ENCODE measurements at regions not wholly inside any gene's neighbourhood (a gene's known extent, or its start where the extent isn't known, plus 50 kb on each side); places are given as distances from the start of the nearest gene placed in this dataset.

DNA sequence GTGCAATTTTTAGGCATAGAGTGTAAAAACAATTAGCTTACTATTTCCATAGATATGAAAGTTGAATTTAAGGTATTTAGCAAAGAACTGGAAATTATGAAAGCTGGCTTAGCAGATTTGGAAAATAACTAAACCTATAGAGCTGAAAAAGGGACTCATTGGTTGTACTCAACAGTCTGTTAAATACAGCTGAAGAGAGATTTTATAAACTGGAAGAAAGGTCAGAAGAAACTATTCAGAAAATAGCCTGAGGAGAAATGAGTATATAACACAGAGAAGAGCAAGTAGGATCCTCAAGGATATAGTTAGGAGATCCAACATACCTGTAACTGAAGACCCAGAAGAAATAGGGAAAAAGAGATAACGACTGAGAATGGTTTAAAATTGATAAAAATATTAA is 97.6 kb upstream of the SLIT3 start:
- no peak for DNase-seq
- H3K27me3 ChIP-seq (replicated peaks) = no peaks in the 10 kb centered on the region
- H3K36me3 ChIP-seq (replicated peaks) = no peaks in the 10 kb centered on the region
- H3K4me3 ChIP-seq (ENCODE audit: low read depth, low read length) = no peak overlapping the region
- no peak overlapping the region for H3K27ac ChIP-seq
- TF ChIP-seq, protein P1, sequence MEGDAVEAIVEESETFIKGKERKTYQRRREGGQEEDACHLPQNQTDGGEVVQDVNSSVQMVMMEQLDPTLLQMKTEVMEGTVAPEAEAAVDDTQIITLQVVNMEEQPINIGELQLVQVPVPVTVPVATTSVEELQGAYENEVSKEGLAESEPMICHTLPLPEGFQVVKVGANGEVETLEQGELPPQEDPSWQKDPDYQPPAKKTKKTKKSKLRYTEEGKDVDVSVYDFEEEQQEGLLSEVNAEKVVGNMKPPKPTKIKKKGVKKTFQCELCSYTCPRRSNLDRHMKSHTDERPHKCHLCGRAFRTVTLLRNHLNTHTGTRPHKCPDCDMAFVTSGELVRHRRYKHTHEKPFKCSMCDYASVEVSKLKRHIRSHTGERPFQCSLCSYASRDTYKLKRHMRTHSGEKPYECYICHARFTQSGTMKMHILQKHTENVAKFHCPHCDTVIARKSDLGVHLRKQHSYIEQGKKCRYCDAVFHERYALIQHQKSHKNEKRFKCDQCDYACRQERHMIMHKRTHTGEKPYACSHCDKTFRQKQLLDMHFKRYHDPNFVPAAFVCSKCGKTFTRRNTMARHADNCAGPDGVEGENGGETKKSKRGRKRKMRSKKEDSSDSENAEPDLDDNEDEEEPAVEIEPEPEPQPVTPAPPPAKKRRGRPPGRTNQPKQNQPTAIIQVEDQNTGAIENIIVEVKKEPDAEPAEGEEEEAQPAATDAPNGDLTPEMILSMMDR (IDR thresholded peaks at IDR 0.05; ENCODE audit: low read depth, low read length, missing control alignments) = no peak
- in situ Hi-C loops (cut with HindIII; ENCODE audit: low pct_ligation_motif_present, low sequenced_read_pairs) = no loop called here

DNA sequence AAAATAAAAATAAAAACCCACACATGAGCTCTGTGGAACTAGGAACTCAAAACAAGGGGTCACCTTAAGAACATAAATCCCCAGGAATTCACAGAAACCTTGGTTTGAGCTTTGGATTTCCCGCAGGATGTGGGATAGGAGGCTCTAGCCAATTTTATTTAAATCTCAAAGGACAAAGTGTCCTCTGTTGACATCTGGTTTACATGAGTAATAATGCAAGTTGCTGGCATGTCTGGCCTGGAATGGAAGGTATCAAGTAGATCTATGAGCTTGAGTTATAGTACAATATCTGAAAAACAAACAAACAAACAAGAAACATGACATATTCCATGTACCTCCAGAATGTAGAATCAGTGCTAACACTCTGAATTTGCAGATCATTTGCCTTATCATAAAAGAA is 94.2 kb upstream of the SLIT3 start:
- in situ Hi-C loops (cut with HindIII; ENCODE audit: low pct_ligation_motif_present, low sequenced_read_pairs) = no loop called here
- no peak overlapping the region for H3K4me3 ChIP-seq (ENCODE audit: low read depth, low read length)
- TF ChIP-seq, protein P1 (IDR thresholded peaks at IDR 0.05; ENCODE audit: low read depth, low read length, missing control alignments) = no peak
- H3K36me3 ChIP-seq (replicated peaks) = no peaks in the 10 kb centered on the region
- no peak overlapping the region for H3K27ac ChIP-seq
- no peaks in the 10 kb centered on the region for H3K27me3 ChIP-seq (replicated peaks)
- DNase-seq = no peak

DNA sequence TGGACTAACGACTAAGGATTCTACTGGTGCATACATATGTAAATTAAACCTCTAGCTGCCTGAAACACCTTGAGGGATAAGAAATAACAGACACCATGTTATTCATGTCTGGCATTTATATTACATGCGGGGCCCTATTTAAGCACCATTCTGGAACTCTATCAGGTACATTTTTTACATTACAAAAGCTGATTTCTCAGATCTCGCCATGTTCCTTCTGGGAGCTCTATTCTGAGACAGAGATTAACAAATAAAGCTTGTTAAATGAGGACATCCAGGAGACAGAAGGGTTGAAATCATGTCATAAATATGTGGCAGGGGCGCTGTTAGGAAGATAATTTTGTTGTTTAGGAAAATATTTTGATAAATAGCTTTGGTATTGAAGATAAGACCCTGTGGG is 93.4 kb upstream of the SLIT3 start:
- in situ Hi-C loops (cut with HindIII; ENCODE audit: low pct_ligation_motif_present, low sequenced_read_pairs) = no loop called here

GRCh38 chr5:169393907-169394306 is 93.0 kb upstream of the SLIT3 start:
- no peak for DNase-seq
- TF ChIP-seq, protein P1 (IDR thresholded peaks at IDR 0.05; ENCODE audit: low read depth, low read length, missing control alignments) = no peak
- Histone ChIP-seq H3K27me3 (replicated peaks) (no peaks in the 10 kb centered on the region), H3K36me3 (replicated peaks) (no peaks in the 10 kb centered on the region), H3K27ac (no peak overlapping the region), H3K4me3 (ENCODE audit: low read depth, low read length) (no peak overlapping the region)
- in situ Hi-C loops (cut with HindIII; ENCODE audit: low pct_ligation_motif_present, low sequenced_read_pairs) = no loop called here

More for the DNA sequence above, 93.4 kb upstream of the SLIT3 start:
- H3K4me3 ChIP-seq (ENCODE audit: low read depth, low read length) = no peak overlapping the region
- H3K36me3 ChIP-seq (replicated peaks) = no peaks in the 10 kb centered on the region
- TF ChIP-seq, protein P1 (IDR thresholded peaks at IDR 0.05; ENCODE audit: low read depth, low read length, missing control alignments) = no peak
- H3K27me3 ChIP-seq (replicated peaks) = no peaks in the 10 kb centered on the region
- DNase-seq = no peak
- no peak overlapping the region for H3K27ac ChIP-seq

GRCh38 chr5:169390265-169390664 is 89.3 kb upstream of the SLIT3 start:
- no peak for DNase-seq
- no peak overlapping the region for H3K4me3 ChIP-seq (ENCODE audit: low read depth, low read length)
- TF ChIP-seq, protein P1 (IDR thresholded peaks at IDR 0.05; ENCODE audit: low read depth, low read length, missing control alignments) = no peak
- no peak overlapping the region for H3K27ac ChIP-seq
- no peaks in the 10 kb centered on the region for H3K36me3 ChIP-seq (replicated peaks)
- in situ Hi-C loops (cut with HindIII; ENCODE audit: low pct_ligation_motif_present, low sequenced_read_pairs) = no loop called here
- no peaks in the 10 kb centered on the region for H3K27me3 ChIP-seq (replicated peaks)

DNA sequence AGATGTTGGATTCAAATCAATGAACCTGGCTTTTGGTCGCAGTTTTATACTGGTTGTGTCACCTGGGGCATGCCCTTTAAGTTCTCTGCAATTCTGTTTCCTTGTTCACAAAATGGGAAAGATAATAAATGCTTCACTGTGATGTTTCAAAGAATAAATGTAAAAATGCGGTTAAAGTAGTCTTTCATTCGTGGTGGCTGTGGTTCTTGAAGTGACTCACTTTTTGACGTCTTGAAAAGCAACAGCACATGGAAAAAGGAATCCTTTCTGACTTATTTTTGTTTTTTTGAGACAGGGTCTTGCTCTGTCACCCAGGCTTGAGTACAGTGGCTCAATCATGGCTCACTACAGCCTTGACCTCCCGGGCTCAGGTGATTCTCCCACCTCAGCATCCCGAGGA is 88.4 kb upstream of the SLIT3 start:
- Histone ChIP-seq H3K27me3 (replicated peaks) (no peaks in the 10 kb centered on the region), H3K4me3 (ENCODE audit: low read depth, low read length) (no peak overlapping the region), H3K36me3 (replicated peaks) (no peaks in the 10 kb centered on the region), H3K27ac (no peak overlapping the region)
- TF ChIP-seq, protein P1 (IDR thresholded peaks at IDR 0.05; ENCODE audit: low read depth, low read length, missing control alignments) = no peak
- in situ Hi-C loops (cut with HindIII; ENCODE audit: low pct_ligation_motif_present, low sequenced_read_pairs) = no loop called here
- no peak for DNase-seq

Data from brain microvascular endothelial cell (primary cell).